HG03342 (cell line): ENCODE measurements at regions not wholly inside any gene's neighbourhood (a gene's known extent, or its start where the extent isn't known, plus 50 kb on each side); places are given as distances from the start of the nearest gene placed in this dataset.
A peak's percentile ranks its signal among the peaks of the same experiment; 100 is the strongest.

ENCODE experiments used
- ATAC-seq: cut with Tn5 transposase; IDR thresholded peaks from one replicate; pipeline ENCODE4 v1.9.1; 2021; ENCODE audit warnings: mild to moderate bottlenecking, moderate library complexity; ENCODE audit not compliant: unreplicated experiment

- ATAC-seq = no peak
These were observed 243.1 kb upstream of the SLC39A10 start for GRCh38 chr2:195413944-195414343.

- ATAC-seq = no peak
These were observed 243.6 kb upstream of the SLC39A10 start for GRCh38 chr2:195413422-195413821.

DNA sequence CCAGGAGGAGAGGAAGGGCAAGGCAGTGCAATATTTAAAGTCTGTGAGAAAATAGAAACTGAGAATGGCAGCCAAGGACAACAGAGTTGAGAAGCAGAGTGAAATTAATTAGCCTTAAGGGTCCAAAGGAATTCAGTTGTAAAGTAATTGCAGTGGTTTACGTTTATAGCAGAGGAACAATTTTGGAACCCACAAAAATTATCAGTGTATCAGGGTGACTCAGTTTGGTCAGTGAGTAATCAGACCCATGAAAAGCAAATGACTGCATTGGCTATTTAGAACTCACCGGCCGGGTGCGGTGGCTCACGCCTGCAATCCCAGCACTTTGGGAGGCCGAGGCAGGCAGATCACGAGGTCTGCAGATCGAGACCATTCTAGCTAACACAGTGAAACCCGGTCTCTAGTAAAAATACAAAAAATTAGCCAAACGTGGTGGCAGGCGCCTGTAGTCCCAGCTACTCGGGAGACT, 245.8 kb upstream of the SLC39A10 start:
- no peak for ATAC-seq

- ATAC-seq = peak; percentile 84
These were observed 246.9 kb upstream of the SLC39A10 start for GRCh38 chr2:195410074-195410671.

DNA sequence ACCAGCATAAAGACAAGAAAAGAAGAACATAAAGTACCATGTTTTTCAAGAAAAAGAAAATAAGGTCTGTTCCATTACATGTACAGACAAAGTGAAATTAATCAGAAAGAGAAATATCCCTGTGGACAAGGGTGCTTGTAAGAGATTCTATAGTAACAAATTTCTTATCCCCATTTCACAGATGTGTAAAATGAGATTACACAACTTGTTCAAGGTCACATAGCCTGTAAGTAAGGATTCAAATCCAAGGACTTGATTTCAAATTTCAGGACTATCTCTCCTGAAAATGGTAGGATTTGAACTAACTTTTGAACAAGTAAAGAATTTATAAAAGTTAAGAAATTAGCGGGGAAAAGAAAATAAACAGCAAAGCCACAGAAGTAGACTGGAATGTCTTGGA, 248.2 kb upstream of the SLC39A10 start:
- no peak for ATAC-seq

DNA sequence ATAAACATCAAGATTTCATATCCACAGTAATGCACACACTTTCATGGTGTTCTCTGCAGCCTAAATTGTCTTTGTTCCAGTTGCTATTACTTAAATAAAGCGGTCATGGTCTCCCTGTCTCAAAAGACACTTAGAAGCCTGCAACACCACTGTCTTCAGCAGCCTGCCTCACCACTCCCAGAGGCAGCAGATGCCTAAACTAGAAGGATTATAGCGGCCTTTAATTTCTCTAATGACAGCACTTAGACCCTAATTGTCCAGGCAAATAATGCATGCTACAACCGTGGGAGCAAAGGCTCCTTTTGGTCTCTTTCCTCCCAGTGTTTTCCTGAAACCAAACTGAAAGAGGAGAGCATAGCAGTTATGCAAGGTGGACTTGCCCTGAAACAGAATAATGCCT, 248.8 kb upstream of the SLC39A10 start:
- ATAC-seq = no peak

DNA sequence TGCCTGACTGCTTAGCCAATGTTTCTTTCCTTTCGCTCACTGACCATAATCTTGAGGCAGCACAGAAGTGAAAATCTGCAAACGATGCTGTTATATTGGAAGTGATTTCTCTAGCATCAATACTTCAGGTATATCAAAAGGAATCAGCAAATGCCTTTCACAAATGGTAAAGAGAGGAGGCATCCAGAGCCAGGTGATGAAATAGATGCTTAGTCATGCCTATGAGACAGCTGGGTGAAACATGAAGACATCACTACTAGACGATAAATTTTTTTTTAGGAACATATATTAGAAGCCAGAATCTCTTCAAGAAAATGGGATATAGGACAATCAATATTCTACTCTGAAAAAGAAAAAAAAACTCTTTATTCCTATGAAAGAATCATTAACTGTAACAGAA, 249.2 kb upstream of the SLC39A10 start:
- ATAC-seq = no peak

- ATAC-seq = no peak
These were observed 250.0 kb upstream of the SLC39A10 start for GRCh38 chr2:195406886-195407603.

GRCh38 chr2:195404651-195405050, 252.4 kb upstream of the SLC39A10 start:
- ATAC-seq = no peak

GRCh38 chr2:195396479-195396878, 260.5 kb upstream of the SLC39A10 start:
- ATAC-seq = no peak

- ATAC-seq = no peak
These were observed 261.7 kb upstream of the SLC39A10 start for GRCh38 chr2:195395362-195395761.

DNA sequence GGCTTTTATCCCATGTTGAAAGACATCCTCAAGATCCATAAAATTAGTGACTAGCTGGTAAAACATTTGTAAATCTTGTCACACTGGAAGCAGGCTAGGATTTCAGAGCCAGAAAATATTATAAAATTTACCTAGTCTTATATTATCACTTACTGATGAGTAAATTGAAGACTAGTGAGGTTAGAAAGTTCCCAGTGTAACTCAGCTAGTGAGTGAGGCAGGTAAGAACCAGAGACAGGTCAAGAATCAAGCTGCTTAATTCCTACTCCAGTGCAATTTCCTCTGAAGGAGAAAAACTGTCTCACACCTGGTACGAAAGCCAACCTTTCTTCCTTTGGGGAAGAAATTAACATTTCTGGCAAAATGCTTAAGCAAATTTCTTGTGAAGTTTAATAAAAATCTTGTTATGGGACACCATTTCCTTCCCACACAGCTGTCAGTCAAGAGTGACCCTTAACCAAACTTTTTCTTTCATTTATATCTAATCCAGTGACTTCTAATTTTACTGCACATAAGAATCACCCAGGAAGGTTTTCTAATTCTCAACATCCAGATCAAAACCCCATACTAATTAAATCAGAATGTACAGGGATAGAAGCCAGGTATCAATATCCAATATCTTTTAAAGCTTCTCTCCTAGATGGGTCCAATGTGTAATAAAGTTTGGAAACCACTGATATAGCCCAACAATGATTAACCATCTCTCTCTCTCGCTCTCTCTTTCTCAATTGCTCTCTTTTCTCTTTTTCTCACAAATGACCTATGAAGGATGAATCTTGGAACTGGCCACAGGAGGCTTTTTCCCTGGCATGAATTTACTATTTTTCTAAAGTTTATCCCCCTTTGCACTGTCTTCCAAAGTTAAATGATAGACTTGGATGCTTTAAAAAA, 264.3 kb upstream of the SLC39A10 start:
- peak; percentile 59 for ATAC-seq

DNA sequence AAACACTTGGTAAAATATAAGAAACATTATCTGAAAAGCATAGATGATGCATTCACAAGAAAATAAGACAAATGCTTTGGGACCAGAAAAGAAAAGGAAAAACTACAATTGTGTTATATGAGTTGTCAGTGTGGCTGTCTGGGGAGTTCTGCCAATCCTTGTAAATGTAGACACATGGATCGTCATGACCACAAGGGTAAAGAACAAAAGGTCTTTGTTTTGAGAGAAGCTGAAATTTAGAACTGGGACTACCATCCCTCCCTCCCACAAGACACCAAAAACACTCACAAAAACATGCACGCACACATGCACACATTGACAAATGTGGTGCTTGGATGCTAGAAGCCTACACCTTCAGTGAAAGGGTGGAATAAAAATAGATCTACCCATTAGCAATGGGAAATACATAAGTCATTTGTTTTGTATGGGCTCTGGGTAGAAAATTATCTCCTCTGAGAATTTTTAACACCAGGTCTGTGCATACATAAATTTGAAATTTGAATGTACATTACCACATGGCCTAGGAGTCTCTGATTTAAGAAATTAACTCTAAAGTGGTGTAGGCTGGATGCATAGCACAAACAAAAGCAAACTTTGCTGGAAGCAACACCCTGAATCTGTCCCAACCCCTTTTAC, 266.2 kb upstream of the SLC39A10 start:
- ATAC-seq = no peak

DNA sequence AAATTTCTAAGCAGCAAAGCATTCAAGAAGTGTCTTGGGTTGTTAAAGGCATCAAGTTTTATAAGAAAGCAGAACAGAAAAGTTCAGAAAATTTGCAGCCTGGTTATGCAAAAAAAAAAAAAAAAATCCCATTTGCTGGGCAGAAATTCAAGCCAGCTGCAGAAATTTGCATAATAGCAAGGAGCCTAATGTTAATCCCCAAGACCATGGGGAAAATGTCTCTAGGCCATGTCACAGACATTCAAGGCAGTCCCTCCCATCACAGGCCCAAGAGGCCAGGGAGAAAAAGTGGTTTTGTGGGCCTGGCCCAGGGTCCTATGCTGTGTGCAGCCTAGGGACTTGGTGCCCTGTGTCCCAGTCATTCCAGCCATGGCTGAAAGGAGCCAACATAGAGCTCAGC, 269.0 kb upstream of the SLC39A10 start:
- ATAC-seq = no peak

DNA sequence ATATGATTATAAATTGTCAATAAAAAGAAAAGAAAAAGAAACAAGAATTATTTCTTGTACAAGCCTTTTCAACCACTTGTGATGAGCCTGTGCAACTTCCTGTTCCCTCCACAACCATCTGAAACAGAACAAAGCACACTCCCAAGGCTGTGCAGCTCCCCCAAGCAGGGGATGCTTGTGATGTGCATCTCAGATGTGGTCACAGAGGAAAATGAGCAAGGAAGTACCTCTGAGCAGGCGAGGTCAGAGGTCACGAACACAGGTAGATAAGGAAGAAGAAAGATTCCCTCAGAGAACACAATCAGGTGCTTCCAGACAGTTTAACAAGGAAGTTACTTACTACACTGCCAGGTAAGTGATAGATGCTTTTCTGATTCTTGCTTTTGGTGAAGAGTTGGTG, 274.8 kb upstream of the SLC39A10 start:
- no peak for ATAC-seq

DNA sequence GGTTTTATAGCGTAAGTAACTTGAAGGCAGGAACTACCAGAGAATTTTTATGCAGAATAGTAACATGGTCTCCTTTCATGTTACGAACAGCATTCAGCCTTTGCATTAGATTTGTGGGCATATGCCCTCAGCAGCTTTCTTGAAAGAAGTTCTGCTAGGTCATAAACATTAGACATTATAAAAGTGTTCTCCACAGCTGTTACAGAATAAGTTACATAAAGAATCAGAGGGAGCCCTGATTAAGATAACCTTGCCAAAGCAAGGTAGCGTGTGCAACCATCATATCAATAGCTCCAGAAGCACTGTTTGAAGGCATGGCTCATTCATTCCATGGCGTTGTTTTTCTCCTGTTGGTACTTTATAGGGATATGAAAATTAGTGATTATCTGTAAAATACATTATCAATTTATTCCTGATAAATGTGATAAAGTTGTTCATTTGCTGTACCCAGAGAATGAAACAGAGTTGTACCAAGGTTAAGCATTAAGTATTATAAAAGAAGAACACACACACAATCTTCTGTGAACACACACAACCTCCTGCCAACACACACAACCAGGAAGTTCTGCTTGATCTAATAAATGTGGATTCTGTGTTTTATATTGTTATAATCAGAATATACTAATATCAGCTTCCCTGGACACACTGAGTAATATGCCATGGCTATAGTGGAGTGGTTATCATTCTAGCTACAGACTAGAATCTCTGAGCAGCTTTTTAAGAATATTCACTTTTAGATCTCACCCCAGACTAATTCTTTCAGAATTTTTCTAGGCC, 286.7 kb upstream of the SLC39A10 start:
- no peak for ATAC-seq

GRCh38 chr2:195369218-195369587, 287.8 kb upstream of the SLC39A10 start:
- no peak for ATAC-seq

DNA sequence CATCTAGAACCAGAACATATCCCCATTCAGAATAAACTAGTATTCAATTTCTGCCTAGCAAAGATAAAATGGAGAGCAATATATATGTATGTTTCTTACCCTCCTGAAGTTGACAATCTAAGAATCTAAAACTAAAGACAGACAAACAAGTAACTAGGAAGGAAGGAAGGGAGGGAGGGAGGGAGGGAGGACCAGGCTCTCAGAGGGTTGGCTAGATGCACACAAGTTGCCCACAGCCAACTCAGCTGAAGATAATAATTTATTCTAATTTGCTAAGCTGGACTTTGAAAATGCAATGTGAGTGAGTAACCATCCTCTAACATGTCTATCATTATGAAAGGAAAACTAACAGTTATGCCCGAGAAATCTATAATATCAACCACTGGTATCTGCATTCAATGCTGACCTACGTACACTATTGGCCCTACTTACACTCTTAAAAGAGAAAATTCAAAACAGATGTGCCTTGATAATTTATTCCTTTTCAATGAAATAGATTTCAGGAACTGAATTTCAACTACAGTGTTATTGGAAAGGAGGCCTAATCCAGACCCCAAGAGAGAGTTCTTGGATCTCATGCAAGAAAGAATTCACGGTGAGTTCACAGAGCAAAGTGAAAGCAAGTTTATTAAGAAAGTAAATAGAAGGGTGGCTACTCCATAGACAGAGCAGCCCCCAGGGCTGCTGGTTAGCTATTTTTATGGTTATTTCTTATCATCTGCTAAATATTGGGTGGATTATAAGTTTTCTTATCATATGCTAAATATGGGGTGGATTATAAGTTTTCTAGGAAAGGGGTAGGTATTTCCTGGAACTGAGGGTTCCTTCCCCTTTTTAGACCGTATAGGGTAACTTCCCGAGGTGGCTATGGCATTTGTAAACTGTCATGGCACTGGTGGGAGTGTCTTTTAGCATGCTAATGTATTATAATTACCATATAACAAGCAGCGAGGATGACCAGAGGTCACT, 288.5 kb upstream of the SLC39A10 start:
- no peak for ATAC-seq

GRCh38 chr2:195367809-195368208, 289.2 kb upstream of the SLC39A10 start:
- no peak for ATAC-seq
